ENCODE measurements at regions not wholly inside any gene's neighbourhood (a gene's known extent, or its start where the extent isn't known, plus 50 kb on each side); places are given as distances from the start of the nearest gene placed in this dataset.
"Not testable (repeated sequence)": the region's sequence is repeated elsewhere in the genome, so short reads cannot be mapped to it uniquely, and the experiment has no call there.

GRCh38 chr3:14057701-14058100 lies 67.0 kb downstream of the CHCHD4 start:
- DNase-seq (ENCODE audit: extremely low read depth, low read depth), result no peak

DNA sequence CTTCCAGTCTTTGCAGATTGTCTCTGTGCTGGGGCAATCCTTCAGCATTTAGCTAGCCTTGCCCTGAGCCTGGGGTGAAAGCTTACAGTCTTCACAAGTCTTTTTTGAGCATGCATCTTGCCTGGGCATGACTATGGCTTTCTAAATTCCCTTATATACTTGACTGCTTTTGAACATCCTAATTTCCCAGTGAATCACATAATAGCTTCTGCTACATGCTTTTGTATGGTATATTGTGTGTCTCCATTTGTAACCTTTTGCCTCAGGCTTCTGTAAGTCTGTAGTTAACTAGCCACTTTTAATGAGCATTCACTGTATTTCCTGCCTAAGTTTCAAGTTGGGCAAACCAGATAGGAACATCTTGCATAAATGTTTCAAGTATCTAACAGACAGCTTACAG lies 76.8 kb downstream of the CHCHD4 start:
- no peak for DNase-seq (ENCODE audit: extremely low read depth, low read depth)

- DNase-seq (ENCODE audit: extremely low read depth, low read depth), result no peak
Measured at GRCh38 chr3:14047027-14047426, 77.6 kb downstream of the CHCHD4 start.

DNA sequence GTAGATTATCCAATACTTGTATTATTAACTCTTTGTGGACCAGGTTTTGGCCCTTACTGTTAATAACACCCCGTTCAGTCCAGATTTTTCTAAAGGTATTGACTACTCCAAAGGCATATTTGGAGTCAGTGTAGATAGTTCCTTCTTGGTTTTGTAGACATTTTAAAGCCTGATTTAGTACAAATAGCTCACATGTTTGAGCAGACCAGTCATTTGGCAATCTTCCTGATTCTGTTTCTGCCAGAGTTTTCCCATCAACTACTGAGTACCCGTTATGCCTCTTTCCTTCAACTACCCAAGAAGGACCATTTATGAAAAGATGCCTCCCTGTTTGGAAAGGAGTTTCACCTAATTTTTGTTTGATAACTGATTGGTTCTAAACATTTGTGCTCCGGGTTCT lies 82.0 kb downstream of the CHCHD4 start:
- no peak for DNase-seq (ENCODE audit: extremely low read depth, low read depth)

- DNase-seq (ENCODE audit: extremely low read depth, low read depth), result no peak
Measured at GRCh38 chr3:14039149-14039548, 85.5 kb downstream of the CHCHD4 start.

DNA sequence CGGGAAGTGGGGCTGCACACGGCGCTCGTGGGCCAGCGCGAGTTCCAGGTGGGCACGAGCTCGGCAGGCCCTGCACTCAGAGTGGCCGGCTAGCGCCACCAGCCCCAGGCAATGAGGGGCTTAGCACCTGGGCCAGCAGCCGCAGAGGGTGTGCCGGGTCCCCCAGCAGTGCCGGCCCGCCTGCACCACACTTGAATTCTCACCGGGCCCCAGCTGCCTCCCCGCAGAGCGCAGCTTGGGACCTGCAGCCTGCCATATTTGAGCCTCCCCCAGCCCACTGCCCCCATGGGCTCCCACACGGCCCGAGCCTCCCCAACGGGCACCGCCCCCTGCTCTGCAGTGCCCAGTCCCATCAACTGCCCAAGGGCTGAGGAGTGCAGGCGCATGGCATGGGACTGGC lies 87.5 kb downstream of the CHCHD4 start:
- DNase-seq (ENCODE audit: extremely low read depth, low read depth), result no peak

DNA sequence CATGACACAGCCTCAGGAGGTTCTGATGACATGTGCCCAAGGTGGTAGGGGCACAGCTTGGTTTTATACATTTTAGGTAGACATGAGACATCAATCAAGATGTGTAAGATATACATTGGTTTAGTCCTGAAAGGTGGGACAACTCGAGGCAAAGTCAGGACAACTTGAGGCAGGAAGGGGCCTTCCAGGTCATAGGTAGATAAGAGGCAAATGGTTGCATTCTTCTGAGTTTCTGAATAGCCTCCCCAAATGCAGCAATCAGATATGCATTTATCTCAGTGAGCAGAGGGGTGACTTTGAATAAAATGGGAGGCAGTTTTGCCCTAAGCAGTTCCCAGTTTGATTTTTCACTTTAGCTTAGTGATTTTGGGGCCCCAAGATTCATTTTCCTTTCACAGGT lies 91.6 kb downstream of the CHCHD4 start:
- no peak for DNase-seq (ENCODE audit: extremely low read depth, low read depth)

- DNase-seq (ENCODE audit: extremely low read depth, low read depth), result no peak
Measured at GRCh38 chr3:14031271-14031670, 93.4 kb downstream of the CHCHD4 start.

- DNase-seq (ENCODE audit: extremely low read depth, low read depth), result not testable (repeated sequence)
Measured at GRCh38 chr3:14029390-14029995, 95.2 kb downstream of the CHCHD4 start.

DNA sequence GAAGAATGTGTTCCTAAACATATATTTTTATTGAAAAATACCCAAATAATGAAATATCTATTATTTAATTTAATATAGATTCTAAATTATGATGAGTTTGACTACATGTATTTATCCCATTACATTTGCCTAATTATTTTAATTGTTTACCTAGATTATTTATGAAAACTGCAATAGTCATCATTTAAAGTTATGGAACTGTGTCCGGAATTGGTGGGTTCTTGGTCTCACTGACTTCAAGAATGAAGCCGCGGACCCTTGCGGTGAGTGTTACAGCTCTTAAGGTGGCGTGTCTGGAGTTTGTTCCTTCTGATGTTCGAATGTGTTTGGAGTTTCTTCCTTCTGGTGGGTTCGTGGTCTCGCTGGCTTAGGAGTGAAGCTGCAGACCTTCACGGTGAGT lies 96.5 kb downstream of the CHCHD4 start:
- DNase-seq (ENCODE audit: extremely low read depth, low read depth), result not testable (repeated sequence)

GRCh38 chr3:14019459-14019858 lies 105.2 kb downstream of the CHCHD4 start:
- peak; percentile 24 for DNase-seq (ENCODE audit: extremely low read depth, low read depth)

GRCh38 chr3:14016900-14017475 lies 107.7 kb downstream of the CHCHD4 start:
- DNase-seq (ENCODE audit: extremely low read depth, low read depth), result no peak

GRCh38 chr3:14007006-14007405 lies 117.7 kb downstream of the CHCHD4 start:
- DNase-seq (ENCODE audit: extremely low read depth, low read depth), result no peak

DNA sequence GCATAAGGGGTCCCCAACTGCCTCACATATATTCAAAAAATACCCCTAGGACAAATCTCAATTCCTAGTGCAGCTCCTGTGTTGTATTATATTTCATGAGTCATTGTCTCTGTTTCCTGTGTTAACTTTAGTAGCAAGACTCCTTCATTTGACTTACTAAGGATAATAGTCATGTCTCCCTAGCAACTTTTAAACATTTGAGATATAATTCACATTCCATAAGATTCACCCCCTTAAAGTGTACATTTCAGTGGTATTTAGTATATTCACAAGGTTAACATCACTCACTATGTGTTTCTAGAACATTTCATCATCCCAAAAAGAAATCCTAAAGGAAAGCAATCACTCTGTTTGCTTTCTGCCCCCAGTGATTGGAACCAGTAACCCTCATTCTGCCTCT lies 121.3 kb upstream of the WNT7A start:
- DNase-seq (ENCODE audit: extremely low read depth, low read depth), result peak; percentile 41

DNA sequence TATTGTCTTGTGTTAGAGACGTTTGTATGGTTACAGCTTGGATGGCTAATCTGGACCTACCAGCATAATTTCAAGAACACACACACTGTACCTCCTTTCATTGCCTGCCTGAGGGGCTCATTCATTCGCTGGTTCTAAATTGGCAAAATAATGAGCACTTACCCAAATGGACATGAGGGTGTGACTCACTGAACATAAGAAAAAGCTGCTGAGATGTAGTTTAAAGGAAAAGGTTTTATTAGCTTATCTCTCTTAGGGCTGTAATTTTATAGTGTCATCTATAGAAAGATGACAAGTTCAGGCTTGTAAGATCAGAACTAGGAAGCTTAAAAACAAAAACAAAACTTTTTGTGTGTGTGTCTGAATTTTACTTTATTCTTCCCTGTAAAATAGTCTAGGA lies 120.7 kb upstream of the WNT7A start:
- DNase-seq (ENCODE audit: extremely low read depth, low read depth), result no peak

- DNase-seq (ENCODE audit: extremely low read depth, low read depth), result no peak
Measured at GRCh38 chr3:13998831-13999230, 119.0 kb upstream of the WNT7A start.

- not testable (repeated sequence) for DNase-seq (ENCODE audit: extremely low read depth, low read depth)
Measured at GRCh38 chr3:13995216-13995615, 115.3 kb upstream of the WNT7A start.

- DNase-seq (ENCODE audit: extremely low read depth, low read depth), result not testable (repeated sequence)
Measured at GRCh38 chr3:13988925-13989324, 109.1 kb upstream of the WNT7A start.

- DNase-seq (ENCODE audit: extremely low read depth, low read depth), result no peak
Measured at GRCh38 chr3:13976469-13976868, 96.6 kb upstream of the WNT7A start.

DNA sequence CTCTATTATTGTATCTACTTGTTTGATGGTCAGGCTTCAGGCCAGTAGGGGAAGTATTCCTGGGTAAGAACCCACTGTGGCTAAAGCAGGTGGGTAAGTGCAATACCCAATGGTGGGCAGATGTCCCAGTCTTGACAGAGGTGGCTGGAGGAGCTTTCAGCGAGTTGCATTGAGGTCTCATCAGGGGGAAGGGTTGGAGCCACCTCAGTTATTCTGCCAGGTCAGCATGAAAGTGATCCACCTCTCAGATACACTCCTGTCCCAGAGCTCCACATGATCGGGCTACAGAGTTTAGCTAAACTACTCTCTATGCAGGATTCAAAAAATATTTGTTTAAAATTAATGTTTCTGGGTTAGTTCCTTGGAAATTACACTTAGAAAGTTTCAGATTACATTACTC lies 95.8 kb upstream of the WNT7A start:
- no peak for DNase-seq (ENCODE audit: extremely low read depth, low read depth)

GRCh38 chr3:13972679-13973379 lies 93.0 kb upstream of the WNT7A start:
- DNase-seq (ENCODE audit: extremely low read depth, low read depth), result no peak

DNA sequence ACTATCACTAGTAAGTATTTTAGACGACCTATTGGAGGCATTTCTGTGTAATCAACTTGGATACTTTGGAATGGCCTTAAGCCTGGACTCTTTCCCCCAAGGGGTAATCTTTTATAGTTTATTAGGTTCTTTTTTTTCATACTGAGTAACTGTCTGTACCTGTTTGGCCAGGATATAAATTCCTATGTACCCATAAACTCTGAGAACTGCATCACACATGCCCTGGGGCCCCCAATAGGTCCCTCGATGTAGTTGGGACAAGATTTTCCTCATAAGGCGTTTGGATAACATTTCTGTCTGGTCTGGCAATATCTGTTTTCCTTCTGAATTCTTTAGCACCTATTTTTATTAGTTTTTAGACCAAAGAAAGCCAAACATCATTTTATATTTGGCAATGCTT lies 86.4 kb upstream of the WNT7A start:
- no peak for DNase-seq (ENCODE audit: extremely low read depth, low read depth)
